GM18951 (cell line): ENCODE measurements at regions not wholly inside any gene's neighbourhood (a gene's known extent, or its start where the extent isn't known, plus 50 kb on each side); places are given as distances from the start of the nearest gene placed in this dataset.

ENCODE experiments used
- POLR2A ChIP-seq: IDR thresholded peaks from 4 replicates; pipeline ENCODE4 v1.6.1; 2011; ENCODE audit warnings: mild to moderate bottlenecking; ENCODE audit not compliant: insufficient read length, insufficient read depth; ENCODE audit errors: extremely low read depth
- in situ Hi-C: fragments of 300-500 bp; cut with MboI; formaldehyde crosslinking; loops from one replicate; pipeline ENCODE4 v1.12.0; 2022; ENCODE audit warnings: low sequenced_read_pairs, mixed read lengths, inconsistent platforms; ENCODE audit not compliant: unreplicated experiment

- in situ Hi-C loops, result no loop called here
- no peak for TF ChIP-seq POLR2A
Observed at GRCh38 chr3:178417736-178418135, 118.5 kb upstream of the KCNMB2 start.

GRCh38 chr3:178419071-178419470, 117.2 kb upstream of the KCNMB2 start:
- in situ Hi-C loops, result no loop called here
- no peak for TF ChIP-seq POLR2A

- in situ Hi-C loops, result no loop called here
- no peak for TF ChIP-seq POLR2A
Observed at GRCh38 chr3:178420033-178420432, 116.2 kb upstream of the KCNMB2 start.

- no peak for TF ChIP-seq POLR2A
- in situ Hi-C loops, result no loop called here
Observed at GRCh38 chr3:178421069-178421468, 115.2 kb upstream of the KCNMB2 start.

- no peak for TF ChIP-seq POLR2A
- in situ Hi-C loops, result no loop called here
Observed at GRCh38 chr3:178422406-178422805, 113.8 kb upstream of the KCNMB2 start.

GRCh38 chr3:178428037-178428436, 108.2 kb upstream of the KCNMB2 start:
- TF ChIP-seq POLR2A, result no peak
- in situ Hi-C loops, result loop anchor here (25.0 kb wide), 1 partner anchor 884 kb away; the partner anchor contains the start of gene ZNF639

- in situ Hi-C loops, result loop anchor here (25.0 kb wide), 1 partner anchor 878 kb away; the partner anchor contains the start of gene ZNF639
- no peak for TF ChIP-seq POLR2A
Observed at GRCh38 chr3:178434206-178434805, 101.9 kb upstream of the KCNMB2 start.

- in situ Hi-C loops, result loop anchor here (25.0 kb wide), 1 partner anchor 877 kb away; the partner anchor contains the start of gene ZNF639
- TF ChIP-seq POLR2A, result no peak
Observed at GRCh38 chr3:178435575-178435974, 100.7 kb upstream of the KCNMB2 start.

- in situ Hi-C loops, result loop anchor here (25.0 kb wide), 1 partner anchor 876 kb away; the partner anchor contains the start of gene ZNF639
- TF ChIP-seq POLR2A, result no peak
Observed at GRCh38 chr3:178436773-178437172, 99.5 kb upstream of the KCNMB2 start.

- TF ChIP-seq POLR2A, result no peak
- in situ Hi-C loops, result loop anchor here (25.0 kb wide), 1 partner anchor 875 kb away; the partner anchor contains the start of gene ZNF639
Observed at GRCh38 chr3:178437236-178437635, 99.0 kb upstream of the KCNMB2 start.

- no peak for TF ChIP-seq POLR2A
- in situ Hi-C loops, result loop anchor here (25.0 kb wide), 1 partner anchor 873 kb away; the partner anchor contains the start of gene ZNF639
Observed at GRCh38 chr3:178439504-178439903, 96.7 kb upstream of the KCNMB2 start.

GRCh38 chr3:178440043-178440442, 96.2 kb upstream of the KCNMB2 start:
- no peak for TF ChIP-seq POLR2A
- in situ Hi-C loops, result loop anchor here (10.0 to 25.0 kb wide), 2 partner anchors 525 to 872 kb away; partner anchors contain the start of gene ZNF639

- no peak for TF ChIP-seq POLR2A
- in situ Hi-C loops, result loop anchor here (10.0 to 25.0 kb wide), 2 partner anchors 521 to 869 kb away; partner anchors contain the start of gene ZNF639
Observed at GRCh38 chr3:178443634-178444033, 92.6 kb upstream of the KCNMB2 start.

- no peak for TF ChIP-seq POLR2A
- in situ Hi-C loops, result loop anchor here (10.0 to 25.0 kb wide), 2 partner anchors 520 to 867 kb away; partner anchors contain the start of gene ZNF639
Observed at GRCh38 chr3:178445139-178445538, 91.1 kb upstream of the KCNMB2 start.

- TF ChIP-seq POLR2A, result no peak
- in situ Hi-C loops, result loop anchor here (10.0 to 25.0 kb wide), 2 partner anchors 519 to 866 kb away; partner anchors contain the start of gene ZNF639
Observed at GRCh38 chr3:178446059-178446458, 90.2 kb upstream of the KCNMB2 start.

GRCh38 chr3:178450476-178450875, 85.8 kb upstream of the KCNMB2 start:
- in situ Hi-C loops, result no loop called here
- no peak for TF ChIP-seq POLR2A
